Upper lobe of left lung (tissue), 6 donors: ENCODE measurements at regions not wholly inside any gene's neighbourhood (a gene's known extent, or its start where the extent isn't known, plus 50 kb on each side); places are given as distances from the start of the nearest gene placed in this dataset.
A peak's percentile ranks its signal among the peaks of the same experiment; 100 is the strongest.

Experiments
- ATAC-seq, 2 donors: fragments of 200-7000 bp; cut with Tn5 transposase; one replicate each; pipeline ENCODE4 v1.9.1; 2022; ENCODE audit warnings: mild to moderate bottlenecking in 2 of 2, moderate library complexity in 2 of 2; ENCODE audit not compliant: low FRiP score in 2 of 2
- DNase-seq, 2 donors: peaks; one replicate each; pipeline ENCODE4 v3.0.0-alpha.2; 2019 to 2020
- H3K27ac ChIP-seq, 4 donors: fragments of 200-600 bp; sonication (generic); one replicate each; pipeline ENCODE4 v1.5.1; 2016 to 2019
- H3K27me3 ChIP-seq, 4 donors: fragments of 200-600 bp; sonication (generic); one replicate each; pipeline ENCODE4 v1.5.1; 2017 to 2019
- H3K36me3 ChIP-seq, 4 donors: fragments of 200-600 bp; sonication (generic); one replicate each; pipeline ENCODE4 v1.5.1; 2016 to 2019
- H3K4me1 ChIP-seq, 4 donors: fragments of 200-600 bp; sonication (generic); one replicate each; pipeline ENCODE4 v1.5.1; 2018 to 2019
- H3K4me3 ChIP-seq, 4 donors: fragments of 200-600 bp; sonication (generic); one replicate each; pipeline ENCODE4 v1.5.1; 2017 to 2019; ENCODE audit warnings: mild to moderate bottlenecking in 2 of 4, moderate library complexity in 1 of 4
- H3K9me3 ChIP-seq, 4 donors: fragments of 200-600 bp; sonication (generic); one replicate each; pipeline ENCODE4 v1.5.1; 2018 to 2019
- EP300 ChIP-seq, 4 donors: sonication (generic); formaldehyde crosslinking; IDR thresholded peaks; one replicate each; pipeline ENCODE4 v1.5.1; 2017; ENCODE audit warnings: antibody characterized with exemption in 4 of 4, control low read depth in 2 of 4
- POLR2A ChIP-seq, 4 donors: fragments of 450-650 bp; IDR thresholded peaks; one replicate each; pipeline ENCODE4 v1.5.1; 2016 to 2017; ENCODE audit warnings: antibody characterized with exemption in 4 of 4, mild to moderate bottlenecking in 2 of 4
- POLR2AphosphoS5 ChIP-seq, 2 donors: sonication (generic); formaldehyde crosslinking; IDR thresholded peaks; one replicate each; pipeline ENCODE4 v1.5.1; 2017; ENCODE audit warnings: antibody characterized with exemption in 2 of 2
- WGBS, 2 donors: methylation state at CpG; one replicate each; pipeline ENCODE4 v1.1.5; 2017 to 2018; 5-methylcytosine and 5-hydroxymethylcytosine counted together
- TF ChIP-seq, protein P1 (sequence below), 6 experiments: fragments of 450-650 bp in 4 of 6; fragments of 200-600 bp in 2 of 6; sonication (generic) in 2 of 6; IDR thresholded peaks; one replicate each; pipeline ENCODE4 v1.5.1; 2016 to 2019; ENCODE audit warnings: antibody characterized with exemption in 6 of 6
- donor health status: DM: no; HTN: no; CAD: no; lungs with moderate emphysema.
- donor health status: DM: no; HTN: yes; CAD: no; lungs with severe emphysema.

DNA sequence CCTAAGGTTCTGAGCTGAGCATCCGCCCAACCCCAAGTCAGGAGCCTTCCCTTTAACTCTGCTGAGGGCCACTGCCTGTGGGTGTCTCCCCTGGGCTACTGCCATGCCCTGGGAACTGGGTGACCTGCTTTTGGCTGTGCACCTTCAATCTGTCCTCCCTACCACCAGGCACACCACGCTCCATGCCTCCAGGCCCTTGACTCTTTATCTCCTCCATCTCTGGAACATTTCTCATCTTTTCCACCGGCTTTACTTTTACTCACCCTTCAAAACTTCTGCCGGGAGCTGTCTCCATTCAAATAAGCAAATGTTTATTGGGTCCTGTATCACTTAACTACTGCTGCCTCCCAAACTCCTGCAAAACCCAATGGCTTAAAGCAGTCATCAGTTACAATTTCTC lies 83.3 kb upstream of the NHSL1 start:
- H3K27me3 ChIP-seq: no peaks in the 10 kb centered on the region
- H3K27ac ChIP-seq: no peak overlapping the region
- DNase-seq: no peak
- no peak for TF ChIP-seq POLR2AphosphoS5 (IDR thresholded peaks at IDR 0.05)
- no peak for TF ChIP-seq EP300 (IDR thresholded peaks at IDR 0.05)
- TF ChIP-seq, protein P1, sequence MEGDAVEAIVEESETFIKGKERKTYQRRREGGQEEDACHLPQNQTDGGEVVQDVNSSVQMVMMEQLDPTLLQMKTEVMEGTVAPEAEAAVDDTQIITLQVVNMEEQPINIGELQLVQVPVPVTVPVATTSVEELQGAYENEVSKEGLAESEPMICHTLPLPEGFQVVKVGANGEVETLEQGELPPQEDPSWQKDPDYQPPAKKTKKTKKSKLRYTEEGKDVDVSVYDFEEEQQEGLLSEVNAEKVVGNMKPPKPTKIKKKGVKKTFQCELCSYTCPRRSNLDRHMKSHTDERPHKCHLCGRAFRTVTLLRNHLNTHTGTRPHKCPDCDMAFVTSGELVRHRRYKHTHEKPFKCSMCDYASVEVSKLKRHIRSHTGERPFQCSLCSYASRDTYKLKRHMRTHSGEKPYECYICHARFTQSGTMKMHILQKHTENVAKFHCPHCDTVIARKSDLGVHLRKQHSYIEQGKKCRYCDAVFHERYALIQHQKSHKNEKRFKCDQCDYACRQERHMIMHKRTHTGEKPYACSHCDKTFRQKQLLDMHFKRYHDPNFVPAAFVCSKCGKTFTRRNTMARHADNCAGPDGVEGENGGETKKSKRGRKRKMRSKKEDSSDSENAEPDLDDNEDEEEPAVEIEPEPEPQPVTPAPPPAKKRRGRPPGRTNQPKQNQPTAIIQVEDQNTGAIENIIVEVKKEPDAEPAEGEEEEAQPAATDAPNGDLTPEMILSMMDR (IDR thresholded peaks at IDR 0.05): no peak
- TF ChIP-seq POLR2A (IDR thresholded peaks at IDR 0.05): no peak
- no peak overlapping the region for H3K4me3 ChIP-seq
- H3K36me3 ChIP-seq: no peaks in the 10 kb centered on the region
- no peaks in the 10 kb centered on the region for H3K9me3 ChIP-seq
- WGBS, 2 donors: 96 to 98% methylated on average over 4 of the region's 4 CpGs
- ATAC-seq: no peak
- no peaks in the 10 kb centered on the region for H3K4me1 ChIP-seq

DNA sequence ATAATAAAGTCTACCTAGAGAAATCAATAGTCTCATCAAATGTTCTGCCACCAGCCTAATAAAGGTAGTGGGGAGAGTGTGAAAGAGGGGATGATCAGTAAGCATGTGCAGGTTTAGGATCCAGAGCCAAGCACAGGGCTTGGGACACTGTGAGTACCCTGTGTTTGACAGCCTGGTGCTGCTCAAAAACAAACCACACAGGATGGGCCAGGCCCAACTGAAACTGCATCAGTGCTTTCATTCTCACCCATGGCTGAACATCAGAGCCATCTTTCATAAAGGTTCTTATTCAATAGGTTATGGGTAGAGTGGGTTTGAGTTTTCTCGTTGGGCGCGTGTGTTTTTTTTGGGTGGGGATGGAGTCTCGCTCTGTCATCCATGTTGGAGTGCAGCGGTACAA lies 87.3 kb upstream of the NHSL1 start:
- no peaks in the 10 kb centered on the region for H3K27me3 ChIP-seq
- H3K4me3 ChIP-seq: no peak overlapping the region
- no peaks in the 10 kb centered on the region for H3K36me3 ChIP-seq
- ATAC-seq (no peak), DNase-seq (no peak)
- no peaks in the 10 kb centered on the region for H3K9me3 ChIP-seq
- no peak for TF ChIP-seq POLR2AphosphoS5 (IDR thresholded peaks at IDR 0.05)
- no peak for TF ChIP-seq POLR2A (IDR thresholded peaks at IDR 0.05)
- TF ChIP-seq, protein P1 (IDR thresholded peaks at IDR 0.05): no peak
- TF ChIP-seq EP300 (IDR thresholded peaks at IDR 0.05): no peak
- H3K27ac ChIP-seq: no peak overlapping the region
- WGBS, 2 donors: 95 to 98% methylated on average over 5 of the region's 5 CpGs
- H3K4me1 ChIP-seq: no peaks in the 10 kb centered on the region

DNA sequence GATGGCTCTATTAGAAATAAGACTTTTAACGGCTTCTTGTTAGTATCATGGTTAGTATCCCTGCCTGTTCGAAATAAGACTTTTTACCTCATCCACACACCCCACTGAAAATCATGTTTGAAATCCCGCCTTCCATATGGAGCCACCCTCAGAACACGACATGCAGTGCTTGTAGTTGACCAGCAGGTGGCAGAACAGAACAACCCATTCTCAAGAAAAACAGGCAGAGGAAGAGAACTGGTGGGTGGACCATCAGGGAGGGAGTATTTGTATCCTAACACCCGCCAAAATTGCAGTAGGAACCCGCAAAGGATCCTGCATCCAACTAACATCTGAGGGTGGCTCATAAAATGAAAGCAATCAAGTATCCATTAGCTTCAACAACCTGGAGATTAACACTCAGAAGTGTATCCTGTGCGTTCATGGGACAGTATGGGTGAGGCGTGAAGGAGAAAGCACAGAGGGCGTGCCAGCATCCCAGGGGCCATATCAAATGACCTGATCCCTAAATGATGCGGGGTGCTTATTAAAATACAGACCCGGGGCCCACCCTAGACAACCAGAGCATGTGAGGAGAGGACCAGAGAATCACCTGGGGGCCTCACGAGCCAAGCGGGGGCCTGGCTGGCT lies 89.6 kb upstream of the NHSL1 start:
- DNase-seq: peak; percentile 47
- ATAC-seq: peak; percentile 71 to 80
- H3K4me1 ChIP-seq: peaks cover 9 to 13% (median 10%) of the 10 kb centered on the region in 4 donors
- H3K9me3 ChIP-seq: no peaks in the 10 kb centered on the region
- no peaks in the 10 kb centered on the region for H3K36me3 ChIP-seq
- no peak overlapping the region for H3K27ac ChIP-seq
- 38 to 47% methylated on average over 11 to 13 of the region's 13 CpGs for WGBS, 2 donors
- TF ChIP-seq, protein P1 (IDR thresholded peaks at IDR 0.05): peak; percentile 80 to 89 (median 86)
- no peak for TF ChIP-seq EP300 (IDR thresholded peaks at IDR 0.05)
- no peaks in the 10 kb centered on the region for H3K27me3 ChIP-seq
- H3K4me3 ChIP-seq: no peak overlapping the region

DNA sequence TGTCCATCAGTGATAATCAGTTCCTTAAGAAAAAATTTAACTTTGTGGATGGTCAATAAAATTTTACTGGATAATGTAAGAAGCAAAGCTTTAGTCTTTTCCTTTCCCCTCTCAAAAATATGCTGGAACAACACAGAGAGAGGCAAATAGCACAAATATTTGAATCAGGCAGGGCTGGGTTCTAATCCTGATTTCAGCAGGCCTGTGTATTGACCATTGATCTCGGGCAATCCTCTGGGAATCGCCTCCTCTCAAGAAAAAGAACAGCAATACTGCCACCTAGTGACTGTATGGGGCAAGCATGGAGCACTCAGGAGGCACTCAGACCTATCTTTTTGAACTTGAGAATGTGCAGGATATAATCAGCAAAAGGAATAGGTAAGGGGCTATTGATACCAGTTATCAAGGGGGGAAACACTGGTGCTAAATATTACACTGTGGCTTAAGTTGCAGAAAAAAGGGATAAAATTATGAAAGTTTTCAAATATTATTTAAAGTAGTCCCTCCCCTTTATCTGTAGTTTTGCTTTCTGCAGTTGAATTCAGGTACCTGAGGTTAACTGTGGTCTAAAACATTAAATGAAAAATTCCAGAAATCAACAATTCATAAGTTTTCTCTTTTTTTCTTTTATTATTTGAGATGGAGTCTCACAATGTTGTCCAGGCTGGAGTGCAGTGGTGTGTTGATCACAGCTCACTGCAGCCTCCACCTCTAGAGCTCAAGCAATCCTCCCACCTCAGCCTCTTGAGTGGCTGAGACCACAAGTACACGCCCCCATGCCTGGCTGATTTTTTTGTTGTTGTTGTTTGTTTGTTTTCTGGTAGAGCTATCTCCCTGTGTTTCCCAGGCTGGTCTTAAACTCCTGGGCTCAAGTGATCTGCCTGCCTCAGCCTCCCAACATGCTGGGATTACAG lies 91.8 kb upstream of the NHSL1 start:
- Histone ChIP-seq H3K4me3 (no peak overlapping the region), H3K4me1 (peaks cover 9 to 14% (median 11%) of the 10 kb centered on the region in 4 donors)

More for the DNA sequence above, 91.8 kb upstream of the NHSL1 start:
- no peaks in the 10 kb centered on the region for H3K9me3 ChIP-seq
- WGBS, 2 donors: 17 to 22% methylated on average over 3 of the region's 3 CpGs
- no peaks in the 10 kb centered on the region for H3K27me3 ChIP-seq
- no peak for TF ChIP-seq EP300 (IDR thresholded peaks at IDR 0.05)
- no peak for TF ChIP-seq POLR2AphosphoS5 (IDR thresholded peaks at IDR 0.05)
- TF ChIP-seq, protein P1 (IDR thresholded peaks at IDR 0.05): peak; percentile 60 to 76 (median 68)
- TF ChIP-seq POLR2A (IDR thresholded peaks at IDR 0.05): no peak
- no peaks in the 10 kb centered on the region for H3K36me3 ChIP-seq
- DNase-seq (peak in 1 of 2 donors; percentile 49), ATAC-seq (peak; percentile 61 to 72)
- H3K27ac ChIP-seq: no peak overlapping the region
